ENCODE measurements at regions not wholly inside any gene's neighbourhood (a gene's known extent, or its start where the extent isn't known, plus 50 kb on each side); places are given as distances from the start of the nearest gene placed in this dataset.
"Not testable (repeated sequence)": the region's sequence is repeated elsewhere in the genome, so short reads cannot be mapped to it uniquely, and the experiment has no call there.

DNA sequence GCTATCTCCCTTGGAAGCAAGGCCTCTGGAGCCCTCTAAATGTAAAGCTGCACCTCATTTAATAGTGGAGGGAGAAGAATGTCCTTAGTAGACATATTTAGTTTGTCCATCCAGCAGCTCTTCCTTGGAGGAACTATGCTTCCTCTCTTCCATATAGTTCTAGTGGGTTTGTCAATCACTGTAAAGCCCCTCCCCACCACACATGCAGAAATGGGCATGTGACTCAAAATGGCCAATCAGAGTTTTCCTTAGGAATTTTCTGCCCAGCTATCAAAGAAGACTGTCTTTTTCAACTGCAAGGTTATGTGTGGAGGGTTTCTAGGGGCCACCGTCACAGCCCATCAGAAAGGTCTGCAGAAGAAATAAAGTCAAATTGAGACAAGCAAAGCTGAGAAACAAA is 175.5 kb downstream of the MIS18A start:
- DNase-seq (ENCODE audit: low spot score), result no peak
- intact Hi-C loops (cut with DNase I), result no loop called here

DNA sequence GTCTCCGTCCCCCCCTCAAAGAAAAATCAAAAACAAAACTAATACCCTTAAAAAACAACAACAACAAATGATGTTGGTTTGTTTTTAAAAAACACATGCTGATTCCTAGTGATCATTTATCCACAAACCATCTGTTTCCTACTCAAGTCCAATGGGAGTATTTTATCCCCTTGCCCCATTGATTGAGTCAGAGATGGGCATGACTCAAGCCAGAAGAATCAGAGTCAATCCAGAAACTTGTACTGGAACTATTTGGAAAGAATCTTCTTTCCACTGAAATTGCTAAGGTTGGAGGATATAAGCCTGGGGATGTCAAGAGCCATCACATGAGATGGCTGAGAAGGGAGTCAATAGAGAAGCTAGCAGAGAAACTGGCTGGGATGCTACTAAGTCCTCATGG is 176.4 kb downstream of the MIS18A start:
- no peak for DNase-seq (ENCODE audit: low spot score)
- intact Hi-C loops (cut with DNase I), result no loop called here

- intact Hi-C loops (cut with DNase I), result no loop called here
- DNase-seq (ENCODE audit: low spot score), result no peak
These were observed 177.6 kb downstream of the MIS18A start for GRCh38 chr21:32101277-32101676.

GRCh38 chr21:32100423-32100822 is 178.4 kb downstream of the MIS18A start:
- intact Hi-C loops (cut with DNase I), result no loop called here
- no peak for DNase-seq (ENCODE audit: low spot score)

DNA sequence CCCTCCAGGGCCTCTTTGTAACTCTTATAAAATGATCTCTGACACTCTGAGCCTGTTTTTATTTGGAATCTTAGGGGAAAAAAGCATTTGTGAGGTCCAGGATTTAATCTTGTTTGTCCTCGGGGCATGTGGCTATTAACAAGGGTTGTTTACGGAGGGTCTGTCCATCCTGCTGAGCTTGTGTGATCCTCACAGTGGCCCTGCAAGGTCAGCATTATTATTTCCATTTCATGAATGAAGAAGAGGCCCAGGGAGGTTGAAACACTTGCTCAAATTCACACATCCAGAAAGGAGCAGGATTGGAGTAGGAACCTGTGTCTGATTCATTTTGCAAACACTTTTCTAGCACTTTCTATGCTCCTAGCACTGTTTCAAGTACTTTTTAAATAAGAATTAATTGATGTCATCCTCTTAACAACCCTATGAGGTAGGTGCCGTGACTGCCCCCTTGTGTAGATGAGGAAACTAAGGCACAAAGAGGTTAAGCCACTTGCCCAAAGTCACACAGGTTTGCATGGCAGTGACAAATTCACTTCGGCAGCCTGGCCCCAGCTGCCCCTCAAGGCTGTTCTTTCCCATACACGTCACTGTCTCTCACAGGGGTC is 178.9 kb downstream of the MIS18A start:
- intact Hi-C loops (cut with DNase I), result loop anchor here (5.0 kb wide), 1 partner anchor 157 kb away; no protein-coding TSS in a partner anchor
- DNase-seq (ENCODE audit: low spot score), result no peak

DNA sequence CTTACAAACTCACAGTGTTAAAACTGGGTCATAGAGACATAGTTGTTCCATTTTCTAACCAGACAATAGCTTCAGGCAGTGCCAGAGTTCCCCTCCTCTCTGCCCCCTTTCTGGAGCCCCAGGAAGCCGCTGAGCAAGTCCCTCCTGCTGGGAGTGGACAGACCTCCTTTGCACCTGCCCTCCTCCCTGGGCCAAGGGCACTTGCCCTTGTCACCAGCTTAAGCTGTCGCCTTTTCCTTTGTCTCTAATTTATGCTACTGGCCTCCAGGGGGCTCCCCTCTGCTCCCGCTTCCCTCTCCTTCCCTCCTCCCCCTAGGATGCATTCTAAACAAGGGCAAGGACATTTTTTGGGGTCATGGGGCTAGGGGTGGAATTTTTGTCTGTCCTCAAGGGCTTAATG is 182.4 kb downstream of the MIS18A start:
- intact Hi-C loops (cut with DNase I), result loop anchor here (5.0 kb wide), 1 partner anchor 161 kb away; no protein-coding TSS in a partner anchor

GRCh38 chr21:32094804-32095203 is 184.0 kb downstream of the MIS18A start:
- DNase-seq (ENCODE audit: low spot score), result no peak
- intact Hi-C loops (cut with DNase I), result loop anchor here (5.0 kb wide), 1 partner anchor 162 kb away; no protein-coding TSS in a partner anchor

More for the DNA sequence above, 182.4 kb downstream of the MIS18A start:
- no peak for DNase-seq (ENCODE audit: low spot score)

DNA sequence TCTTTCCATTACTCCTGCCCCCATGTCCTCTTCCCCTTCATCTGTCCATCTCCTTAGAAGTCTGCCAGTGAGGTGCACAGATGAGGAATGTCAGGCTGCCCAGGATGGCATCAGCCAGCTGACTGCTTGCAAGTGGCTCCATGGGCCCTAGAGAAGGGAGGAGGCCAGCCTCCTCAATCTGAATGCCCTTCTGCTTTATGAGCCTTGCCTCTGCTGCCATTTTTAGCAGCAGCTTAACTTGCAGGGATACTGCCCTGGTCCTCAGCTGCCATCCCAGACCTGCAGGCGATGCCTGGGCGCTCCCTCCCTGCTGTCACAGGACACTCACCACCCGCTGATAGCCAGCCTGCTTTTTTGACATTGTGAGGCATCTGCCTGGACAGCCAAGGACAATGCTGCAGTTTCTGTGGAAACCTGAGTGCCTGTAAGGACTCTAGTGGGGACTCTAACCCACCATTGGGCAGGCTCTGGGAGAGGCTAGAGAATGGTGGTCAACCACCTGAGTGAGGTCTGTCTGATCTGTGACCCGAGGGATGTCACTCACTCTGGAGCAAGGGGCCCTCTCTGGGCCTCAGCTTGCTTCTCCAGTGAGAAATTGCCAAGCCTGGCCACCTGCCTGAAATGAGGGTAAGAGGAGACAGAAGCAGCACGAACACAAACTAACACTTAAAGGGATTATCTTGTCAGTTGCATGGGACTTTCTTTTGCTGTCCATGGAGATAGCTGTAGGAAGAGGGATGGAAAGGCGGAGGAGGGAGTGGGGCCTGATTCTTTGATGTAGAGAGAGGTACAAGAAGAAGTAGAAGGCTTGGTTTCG is 185.0 kb downstream of the MIS18A start:
- no peak for DNase-seq (ENCODE audit: low spot score)
- intact Hi-C loops (cut with DNase I), result no loop called here

GRCh38 chr21:32090956-32091355 is 187.9 kb downstream of the MIS18A start:
- no peak for DNase-seq (ENCODE audit: low spot score)
- intact Hi-C loops (cut with DNase I), result no loop called here

GRCh38 chr21:32089766-32090165 is 189.1 kb downstream of the MIS18A start:
- DNase-seq (ENCODE audit: low spot score), result no peak
- intact Hi-C loops (cut with DNase I), result no loop called here

GRCh38 chr21:32088471-32088870 is 190.4 kb downstream of the MIS18A start:
- DNase-seq (ENCODE audit: low spot score), result no peak
- intact Hi-C loops (cut with DNase I), result no loop called here

DNA sequence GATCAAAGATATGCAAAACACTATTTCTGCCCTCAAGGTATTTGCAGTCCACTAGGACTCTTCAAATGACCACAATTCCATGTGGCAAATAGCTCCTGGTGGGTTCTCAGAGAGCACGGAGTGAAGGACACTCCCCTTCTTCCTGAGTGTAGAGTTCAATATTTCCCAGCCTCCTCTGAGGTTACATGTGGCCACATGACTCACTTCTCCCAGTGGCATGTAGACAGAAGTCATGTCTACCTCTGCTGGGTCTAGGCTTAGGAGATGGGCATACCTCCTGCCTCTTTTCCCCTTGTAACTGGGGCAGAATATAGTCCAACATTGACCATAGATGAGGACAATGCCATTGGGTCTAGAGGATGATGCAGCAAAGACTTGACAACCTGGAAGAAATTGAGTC is 191.4 kb downstream of the MIS18A start:
- no peak for DNase-seq (ENCODE audit: low spot score)
- intact Hi-C loops (cut with DNase I), result no loop called here

- no peak for DNase-seq (ENCODE audit: low spot score)
- intact Hi-C loops (cut with DNase I), result no loop called here
These were observed 195.7 kb downstream of the MIS18A start for GRCh38 chr21:32083197-32083596.

- DNase-seq (ENCODE audit: low spot score), result no peak
- intact Hi-C loops (cut with DNase I), result no loop called here
These were observed 196.4 kb downstream of the MIS18A start for GRCh38 chr21:32082466-32082865.

- intact Hi-C loops (cut with DNase I), result no loop called here
These were observed 200.8 kb downstream of the HUNK start for GRCh38 chr21:32073593-32073992.

DNA sequence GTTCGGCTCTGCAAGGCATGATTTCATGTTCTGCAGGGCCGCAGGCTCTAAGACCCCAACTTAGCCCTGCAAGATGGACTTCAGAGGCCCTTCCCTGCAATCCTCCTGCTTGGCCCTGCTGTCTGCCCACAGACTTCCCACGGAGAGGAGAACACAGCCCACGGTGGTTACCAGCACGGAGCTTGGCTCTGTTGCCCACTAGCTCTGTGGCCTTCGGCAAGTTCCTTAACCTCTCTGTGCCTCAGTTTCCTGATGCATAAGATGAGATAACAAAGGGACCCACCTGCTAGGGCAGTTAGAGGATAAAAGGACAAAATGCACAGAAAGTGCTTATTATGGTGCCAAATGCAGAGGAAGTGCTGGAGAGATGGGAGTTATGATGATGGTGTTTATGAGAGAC is 200.4 kb downstream of the HUNK start:
- DNase-seq (ENCODE audit: low spot score), result no peak
- intact Hi-C loops (cut with DNase I), result no loop called here

More at GRCh38 chr21:32073593-32073992, 200.8 kb downstream of the HUNK start:
- DNase-seq (ENCODE audit: low spot score), result no peak

GRCh38 chr21:32071620-32072019 is 198.8 kb downstream of the HUNK start:
- intact Hi-C loops (cut with DNase I); DNase-seq (ENCODE audit: low spot score): not testable (repeated sequence)

GRCh38 chr21:32070676-32071330 is 198.0 kb downstream of the HUNK start:
- no peak for DNase-seq (ENCODE audit: low spot score)
- intact Hi-C loops (cut with DNase I), result no loop called here

DNA sequence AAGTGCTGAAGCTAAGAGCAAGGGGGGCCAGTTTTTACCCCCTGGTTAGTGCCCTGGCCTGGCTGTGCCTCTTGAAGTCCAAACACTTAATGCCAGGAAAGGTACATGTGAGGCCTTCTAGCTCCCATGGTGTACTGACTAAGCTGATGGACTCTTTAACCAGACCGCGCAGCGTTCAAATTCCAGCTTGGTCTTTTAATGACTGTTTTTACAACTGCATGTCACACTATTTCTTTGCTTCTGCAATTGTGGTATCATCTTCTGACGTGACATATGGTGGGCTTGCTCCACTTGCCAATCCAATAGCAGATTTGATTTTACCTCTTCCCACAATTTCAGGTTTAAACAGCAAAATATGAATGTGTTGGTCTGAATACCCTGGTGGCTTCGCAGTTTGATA is 197.3 kb downstream of the HUNK start:
- no peak for DNase-seq (ENCODE audit: low spot score)
- intact Hi-C loops (cut with DNase I), result no loop called here

DNA sequence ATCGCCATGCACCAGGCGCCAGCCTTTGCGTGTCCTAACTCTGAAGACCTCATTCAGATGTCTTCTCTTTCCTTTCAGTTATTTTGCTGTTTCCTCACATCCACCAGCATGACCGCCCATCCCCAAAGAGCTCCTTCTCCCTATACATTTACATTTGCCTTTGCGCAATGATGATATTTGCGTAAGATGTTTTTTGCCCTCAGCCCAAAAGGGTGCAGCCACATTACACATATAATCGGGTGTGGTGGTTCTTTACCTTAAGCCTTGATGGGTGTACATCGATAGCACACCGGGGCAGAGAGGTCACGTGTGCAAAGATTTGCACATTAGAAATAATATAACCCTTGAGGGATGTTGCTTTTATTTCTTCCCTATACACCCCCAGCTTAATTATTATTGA is 192.8 kb downstream of the HUNK start:
- intact Hi-C loops (cut with DNase I), result no loop called here
- DNase-seq (ENCODE audit: low spot score), result no peak

All from cardiac septum (tissue), 1 donor.